HEK293T (cell line): ENCODE measurements at regions not wholly inside any gene's neighbourhood (a gene's known extent, or its start where the extent isn't known, plus 50 kb on each side); places are given as distances from the start of the nearest gene placed in this dataset.

ENCODE experiments used
- CTCF ChIA-PET: fragments of 350-600 bp; formaldehyde crosslinking; extraction: SDS; loops from one replicate; lab custom pipeline; 2021; ENCODE audit warnings: antibody characterized with exemption, inconsistent platforms; lab: Yijun Ruan, JAX
- POLR2A ChIA-PET: fragments of 350-600 bp; formaldehyde crosslinking; extraction: SDS; loops from one replicate; lab custom pipeline; 2020; ENCODE audit warnings: antibody characterized with exemption, inconsistent platforms; lab: Yijun Ruan, JAX
- DNase-seq: peaks from one replicate; pipeline ENCODE4 v3.0.0; 2012; ENCODE audit warnings: mixed read lengths; ENCODE audit errors: extremely low spot score
- ARNT ChIP-seq: fragments of 450-650 bp; IDR thresholded peaks from 2 replicates; pipeline ENCODE4 v1.6.1; 2017; ENCODE audit warnings: mild to moderate bottlenecking
- BHLHE40 ChIP-seq: fragments of 450-650 bp; IDR thresholded peaks from 2 replicates; pipeline ENCODE4 v1.6.1; 2016; ENCODE audit warnings: mild to moderate bottlenecking, moderate library complexity, borderline replicate concordance
- CTBP1 ChIP-seq: fragments of 450-650 bp; IDR thresholded peaks from 2 replicates; pipeline ENCODE4 v1.6.1; 2016; ENCODE audit warnings: borderline replicate concordance
- ELF4 ChIP-seq: fragments of 450-650 bp; IDR thresholded peaks from 2 replicates; pipeline ENCODE4 v1.6.1; 2017; ENCODE audit warnings: antibody characterized with exemption
- FOXA1 ChIP-seq: fragments of 450-650 bp; IDR thresholded peaks from 2 replicates; pipeline ENCODE4 v1.6.1; 2016; ENCODE audit warnings: mild to moderate bottlenecking
- FOXK2 ChIP-seq: fragments of 450-650 bp; IDR thresholded peaks from 2 replicates; pipeline ENCODE4 v1.6.1; 2016; ENCODE audit warnings: mild to moderate bottlenecking
- FOXM1 ChIP-seq: fragments of 450-650 bp; IDR thresholded peaks from 2 replicates; pipeline ENCODE4 v1.6.1; 2017; ENCODE audit warnings: mild to moderate bottlenecking, borderline replicate concordance
- HDGF ChIP-seq: fragments of 450-650 bp; IDR thresholded peaks from 2 replicates; pipeline ENCODE4 v1.6.1; 2017; ENCODE audit warnings: antibody characterized with exemption, borderline replicate concordance
- L3MBTL2 ChIP-seq: fragments of 450-650 bp; conservative IDR thresholded peaks from 2 replicates; pipeline ENCODE4 v1.6.1; 2016; ENCODE audit warnings: mild to moderate bottlenecking
- LEF1 ChIP-seq: fragments of 450-650 bp; IDR thresholded peaks from 2 replicates; pipeline ENCODE4 v1.6.1; 2017; ENCODE audit warnings: mild to moderate bottlenecking, borderline replicate concordance
- NFRKB ChIP-seq: fragments of 450-650 bp; IDR thresholded peaks from 2 replicates; pipeline ENCODE4 v1.6.1; 2016; ENCODE audit warnings: mild to moderate bottlenecking, moderate library complexity
- PKNOX1 ChIP-seq: fragments of 450-650 bp; IDR thresholded peaks from 2 replicates; pipeline ENCODE4 v1.6.1; 2016
- SP1 ChIP-seq: fragments of 450-650 bp; IDR thresholded peaks from 2 replicates; pipeline ENCODE4 v1.6.1; 2017
- SUZ12 ChIP-seq: fragments of 450-650 bp; IDR thresholded peaks from 2 replicates; pipeline ENCODE4 v1.6.1; 2016; ENCODE audit warnings: mild to moderate bottlenecking
- TARDBP ChIP-seq: fragments of 450-650 bp; IDR thresholded peaks from 2 replicates; pipeline ENCODE4 v1.6.1; 2016
- ZNF384 ChIP-seq: fragments of 450-650 bp; IDR thresholded peaks from 2 replicates; pipeline ENCODE4 v1.6.1; 2016

- ChIA-PET CTCF (no interaction called here), POLR2A (no interaction called here)
- TF ChIP-seq SP1 (no peak), TARDBP (no peak), PKNOX1 (no peak), ARNT (no peak), LEF1 (no peak), CTBP1 (no peak), FOXM1 (no peak), HDGF (no peak), FOXK2 (no peak), NFRKB (no peak), ELF4 (no peak), L3MBTL2 (no peak), BHLHE40 (no peak), ZNF384 (no peak), FOXA1 (no peak), SUZ12 (no peak)
- no peak for DNase-seq
Observed at GRCh38 chr6:91298543-91299145, 711.8 kb upstream of the MAP3K7 start.

- ChIA-PET POLR2A (no interaction called here), CTCF (no interaction called here)
- no peak for DNase-seq
- TF ChIP-seq SP1: no peak
- no peak for TF ChIP-seq ARNT
- TF ChIP-seq CTBP1: no peak
- no peak for TF ChIP-seq ZNF384
- no peak for TF ChIP-seq FOXA1
- no peak for TF ChIP-seq LEF1
- no peak for TF ChIP-seq NFRKB
- TF ChIP-seq BHLHE40: no peak
- TF ChIP-seq FOXM1: no peak
- TF ChIP-seq TARDBP: no peak
- no peak for TF ChIP-seq HDGF
- no peak for TF ChIP-seq L3MBTL2
- TF ChIP-seq PKNOX1: no peak
- TF ChIP-seq FOXK2: no peak
- TF ChIP-seq ELF4: no peak
- no peak for TF ChIP-seq SUZ12
Observed at GRCh38 chr6:91293395-91293794, 706.5 kb upstream of the MAP3K7 start.

- ChIA-PET POLR2A (no interaction called here), CTCF (interaction anchor here (0.6 kb wide), 1 partner anchor 339 kb away, joined by 5 read pairs; no protein-coding TSS in a partner anchor)
- DNase-seq: no peak
- TF ChIP-seq SP1 (no peak), PKNOX1 (no peak), FOXK2 (no peak), BHLHE40 (no peak), CTBP1 (no peak), SUZ12 (no peak), LEF1 (no peak), ELF4 (no peak), FOXA1 (no peak), ARNT (no peak), NFRKB (no peak), ZNF384 (no peak), FOXM1 (no peak)
Observed at GRCh38 chr6:91291071-91291470, 704.2 kb upstream of the MAP3K7 start.

GRCh38 chr6:91288741-91289140 is 701.9 kb upstream of the MAP3K7 start:
- DNase-seq: no peak
- no peak for TF ChIP-seq ZNF384
- no peak for TF ChIP-seq ELF4
- TF ChIP-seq HDGF: no peak
- no peak for TF ChIP-seq SP1
- TF ChIP-seq ARNT: no peak
- POLR2A ChIA-PET: no interaction called here
- CTCF ChIA-PET: interaction anchor here (0.6 kb wide), 1 partner anchor 362 kb away, joined by 3 read pairs; no protein-coding TSS in a partner anchor

- TF ChIP-seq CTBP1 (no peak), SUZ12 (no peak), FOXM1 (no peak), LEF1 (no peak), PKNOX1 (no peak)
- DNase-seq: no peak
- CTCF ChIA-PET: no interaction called here
- POLR2A ChIA-PET: no interaction called here
Observed at GRCh38 chr6:91281901-91282300, 695.0 kb upstream of the MAP3K7 start.

GRCh38 chr6:91280494-91280830 is 693.6 kb upstream of the MAP3K7 start:
- POLR2A ChIA-PET: no interaction called here
- TF ChIP-seq SP1 (no peak), BHLHE40 (no peak), PKNOX1 (no peak), ZNF384 (no peak), NFRKB (no peak), HDGF (no peak), ELF4 (no peak), ARNT (no peak), SUZ12 (no peak), FOXM1 (no peak), TARDBP (no peak), FOXA1 (no peak)
- DNase-seq: no peak
- CTCF ChIA-PET: no interaction called here
